WTC11 (cell line): ENCODE measurements at regions not wholly inside any gene's neighbourhood (a gene's known extent, or its start where the extent isn't known, plus 50 kb on each side); places are given as distances from the start of the nearest gene placed in this dataset.

Source experiments
- ELF4 ChIP-seq: sonication (generic); formaldehyde crosslinking; IDR thresholded peaks from 2 replicates; pipeline ENCODE4 v1.8.1; 2022; ENCODE audit warnings: low read depth, mild to moderate bottlenecking, moderate library complexity, missing genetic modification reagents
- ESRRA ChIP-seq: sonication (generic); formaldehyde crosslinking; IDR thresholded peaks from 2 replicates; pipeline ENCODE4 v1.8.1; 2022; ENCODE audit warnings: mild to moderate bottlenecking, missing genetic modification reagents, borderline replicate concordance
- ETV6 ChIP-seq: sonication (generic); formaldehyde crosslinking; IDR thresholded peaks from 2 replicates; pipeline ENCODE4 v1.8.1; 2022; ENCODE audit warnings: mild to moderate bottlenecking, missing genetic modification reagents
- ZNF138 ChIP-seq: sonication (generic); formaldehyde crosslinking; conservative IDR thresholded peaks from 2 replicates; pipeline ENCODE4 v1.8.1; 2022; ENCODE audit warnings: mild to moderate bottlenecking, moderate library complexity, missing genetic modification reagents
- ZNF232 ChIP-seq: sonication (generic); formaldehyde crosslinking; IDR thresholded peaks from 2 replicates; pipeline ENCODE4 v1.8.0; 2022; ENCODE audit warnings: mild to moderate bottlenecking, missing genetic modification reagents
- TF ChIP-seq, protein P1 (sequence below): sonication (generic); formaldehyde crosslinking; IDR thresholded peaks from 2 replicates; pipeline ENCODE4 v1.8.1; 2023; ENCODE audit warnings: mild to moderate bottlenecking, missing genetic modification reagents, moderate library complexity
- TF ChIP-seq, protein P2 (sequence below): sonication (generic); formaldehyde crosslinking; IDR thresholded peaks from 2 replicates; pipeline ENCODE4 v1.8.1; 2022; ENCODE audit warnings: missing genetic modification reagents, borderline replicate concordance
- TF ChIP-seq, protein P3 (sequence below): sonication (generic); formaldehyde crosslinking; IDR thresholded peaks from 2 replicates; pipeline ENCODE4 v1.8.1; 2023; ENCODE audit warnings: mild to moderate bottlenecking, missing genetic modification reagents
- TF ChIP-seq, protein P4 (sequence below): fragments of 200-600 bp; IDR thresholded peaks from 2 replicates; pipeline ENCODE4 v1.8.0; 2022; ENCODE audit warnings: antibody characterized with exemption
- TF ChIP-seq, protein P5 (sequence below): sonication (generic); formaldehyde crosslinking; conservative IDR thresholded peaks from 2 replicates; pipeline ENCODE4 v1.8.1; 2022; ENCODE audit warnings: mild to moderate bottlenecking, missing genetic modification reagents
- TF ChIP-seq, protein P6 (sequence below): sonication (generic); formaldehyde crosslinking; IDR thresholded peaks from 2 replicates; pipeline ENCODE4 v1.8.1; 2022; ENCODE audit warnings: low read depth, mild to moderate bottlenecking, moderate library complexity, missing genetic modification reagents, borderline replicate concordance
- TF ChIP-seq, protein P7 (sequence below): sonication (generic); formaldehyde crosslinking; IDR thresholded peaks from 2 replicates; pipeline ENCODE4 v1.8.1; 2022; ENCODE audit warnings: mild to moderate bottlenecking, moderate library complexity, missing genetic modification reagents

DNA sequence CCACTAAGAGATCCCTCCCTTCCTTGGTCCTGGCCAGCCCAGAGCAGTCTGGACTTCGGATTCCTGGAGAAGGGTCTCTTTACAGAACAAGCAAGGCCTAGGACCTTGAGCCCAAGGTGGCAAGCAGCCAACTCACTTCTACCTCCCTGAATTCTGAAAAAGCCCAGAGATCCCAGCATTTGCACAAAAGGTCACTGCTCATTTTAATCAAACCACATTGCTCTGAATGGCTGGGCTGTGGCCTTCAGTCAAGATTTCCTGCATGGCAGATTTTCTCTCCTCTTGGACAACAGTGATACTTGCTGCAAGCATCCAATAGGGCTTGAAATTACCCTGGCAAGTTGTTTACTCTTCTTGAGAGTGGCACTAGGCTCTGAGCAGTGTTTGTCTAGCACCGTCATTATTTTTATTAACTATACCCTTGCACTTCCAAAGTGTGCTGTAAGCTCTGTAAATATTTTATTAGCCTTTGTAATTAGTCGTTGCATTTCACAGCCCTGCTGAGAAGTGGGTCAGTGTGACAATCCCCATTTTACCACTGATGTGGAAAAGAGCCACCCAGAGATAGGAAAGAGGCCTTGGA is 274.7 kb upstream of the CTNNB1 start:
- TF ChIP-seq ESRRA (no peak), ETV6 (CRISPR knock-in tag) (no peak), ELF4 (CRISPR knock-in tag) (no peak), ZNF138 (CRISPR knock-in tag) (no peak), ZNF232 (no peak)
- TF ChIP-seq, protein P1, sequence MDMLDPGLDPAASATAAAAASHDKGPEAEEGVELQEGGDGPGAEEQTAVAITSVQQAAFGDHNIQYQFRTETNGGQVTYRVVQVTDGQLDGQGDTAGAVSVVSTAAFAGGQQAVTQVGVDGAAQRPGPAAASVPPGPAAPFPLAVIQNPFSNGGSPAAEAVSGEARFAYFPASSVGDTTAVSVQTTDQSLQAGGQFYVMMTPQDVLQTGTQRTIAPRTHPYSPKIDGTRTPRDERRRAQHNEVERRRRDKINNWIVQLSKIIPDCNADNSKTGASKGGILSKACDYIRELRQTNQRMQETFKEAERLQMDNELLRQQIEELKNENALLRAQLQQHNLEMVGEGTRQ: no peak
- TF ChIP-seq, protein P2, sequence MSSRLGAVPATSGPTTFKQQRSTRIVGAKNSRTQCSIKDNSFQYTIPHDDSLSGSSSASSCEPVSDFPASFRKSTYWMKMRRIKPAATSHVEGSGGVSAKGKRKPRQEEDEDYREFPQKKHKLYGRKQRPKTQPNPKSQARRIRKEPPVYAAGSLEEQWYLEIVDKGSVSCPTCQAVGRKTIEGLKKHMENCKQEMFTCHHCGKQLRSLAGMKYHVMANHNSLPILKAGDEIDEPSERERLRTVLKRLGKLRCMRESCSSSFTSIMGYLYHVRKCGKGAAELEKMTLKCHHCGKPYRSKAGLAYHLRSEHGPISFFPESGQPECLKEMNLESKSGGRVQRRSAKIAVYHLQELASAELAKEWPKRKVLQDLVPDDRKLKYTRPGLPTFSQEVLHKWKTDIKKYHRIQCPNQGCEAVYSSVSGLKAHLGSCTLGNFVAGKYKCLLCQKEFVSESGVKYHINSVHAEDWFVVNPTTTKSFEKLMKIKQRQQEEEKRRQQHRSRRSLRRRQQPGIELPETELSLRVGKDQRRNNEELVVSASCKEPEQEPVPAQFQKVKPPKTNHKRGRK (CRISPR knock-in tag): no peak
- TF ChIP-seq, protein P3, sequence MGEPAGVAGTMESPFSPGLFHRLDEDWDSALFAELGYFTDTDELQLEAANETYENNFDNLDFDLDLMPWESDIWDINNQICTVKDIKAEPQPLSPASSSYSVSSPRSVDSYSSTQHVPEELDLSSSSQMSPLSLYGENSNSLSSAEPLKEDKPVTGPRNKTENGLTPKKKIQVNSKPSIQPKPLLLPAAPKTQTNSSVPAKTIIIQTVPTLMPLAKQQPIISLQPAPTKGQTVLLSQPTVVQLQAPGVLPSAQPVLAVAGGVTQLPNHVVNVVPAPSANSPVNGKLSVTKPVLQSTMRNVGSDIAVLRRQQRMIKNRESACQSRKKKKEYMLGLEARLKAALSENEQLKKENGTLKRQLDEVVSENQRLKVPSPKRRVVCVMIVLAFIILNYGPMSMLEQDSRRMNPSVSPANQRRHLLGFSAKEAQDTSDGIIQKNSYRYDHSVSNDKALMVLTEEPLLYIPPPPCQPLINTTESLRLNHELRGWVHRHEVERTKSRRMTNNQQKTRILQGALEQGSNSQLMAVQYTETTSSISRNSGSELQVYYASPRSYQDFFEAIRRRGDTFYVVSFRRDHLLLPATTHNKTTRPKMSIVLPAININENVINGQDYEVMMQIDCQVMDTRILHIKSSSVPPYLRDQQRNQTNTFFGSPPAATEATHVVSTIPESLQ (CRISPR knock-in tag): no peak
- TF ChIP-seq, protein P4, sequence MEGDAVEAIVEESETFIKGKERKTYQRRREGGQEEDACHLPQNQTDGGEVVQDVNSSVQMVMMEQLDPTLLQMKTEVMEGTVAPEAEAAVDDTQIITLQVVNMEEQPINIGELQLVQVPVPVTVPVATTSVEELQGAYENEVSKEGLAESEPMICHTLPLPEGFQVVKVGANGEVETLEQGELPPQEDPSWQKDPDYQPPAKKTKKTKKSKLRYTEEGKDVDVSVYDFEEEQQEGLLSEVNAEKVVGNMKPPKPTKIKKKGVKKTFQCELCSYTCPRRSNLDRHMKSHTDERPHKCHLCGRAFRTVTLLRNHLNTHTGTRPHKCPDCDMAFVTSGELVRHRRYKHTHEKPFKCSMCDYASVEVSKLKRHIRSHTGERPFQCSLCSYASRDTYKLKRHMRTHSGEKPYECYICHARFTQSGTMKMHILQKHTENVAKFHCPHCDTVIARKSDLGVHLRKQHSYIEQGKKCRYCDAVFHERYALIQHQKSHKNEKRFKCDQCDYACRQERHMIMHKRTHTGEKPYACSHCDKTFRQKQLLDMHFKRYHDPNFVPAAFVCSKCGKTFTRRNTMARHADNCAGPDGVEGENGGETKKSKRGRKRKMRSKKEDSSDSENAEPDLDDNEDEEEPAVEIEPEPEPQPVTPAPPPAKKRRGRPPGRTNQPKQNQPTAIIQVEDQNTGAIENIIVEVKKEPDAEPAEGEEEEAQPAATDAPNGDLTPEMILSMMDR: no peak
- TF ChIP-seq, protein P5, sequence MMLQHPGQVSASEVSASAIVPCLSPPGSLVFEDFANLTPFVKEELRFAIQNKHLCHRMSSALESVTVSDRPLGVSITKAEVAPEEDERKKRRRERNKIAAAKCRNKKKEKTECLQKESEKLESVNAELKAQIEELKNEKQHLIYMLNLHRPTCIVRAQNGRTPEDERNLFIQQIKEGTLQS (CRISPR knock-in tag): no peak
- TF ChIP-seq, protein P6, sequence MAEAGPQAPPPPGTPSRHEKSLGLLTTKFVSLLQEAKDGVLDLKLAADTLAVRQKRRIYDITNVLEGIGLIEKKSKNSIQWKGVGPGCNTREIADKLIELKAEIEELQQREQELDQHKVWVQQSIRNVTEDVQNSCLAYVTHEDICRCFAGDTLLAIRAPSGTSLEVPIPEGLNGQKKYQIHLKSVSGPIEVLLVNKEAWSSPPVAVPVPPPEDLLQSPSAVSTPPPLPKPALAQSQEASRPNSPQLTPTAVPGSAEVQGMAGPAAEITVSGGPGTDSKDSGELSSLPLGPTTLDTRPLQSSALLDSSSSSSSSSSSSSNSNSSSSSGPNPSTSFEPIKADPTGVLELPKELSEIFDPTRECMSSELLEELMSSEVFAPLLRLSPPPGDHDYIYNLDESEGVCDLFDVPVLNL (CRISPR knock-in tag): no peak
- TF ChIP-seq, protein P7, sequence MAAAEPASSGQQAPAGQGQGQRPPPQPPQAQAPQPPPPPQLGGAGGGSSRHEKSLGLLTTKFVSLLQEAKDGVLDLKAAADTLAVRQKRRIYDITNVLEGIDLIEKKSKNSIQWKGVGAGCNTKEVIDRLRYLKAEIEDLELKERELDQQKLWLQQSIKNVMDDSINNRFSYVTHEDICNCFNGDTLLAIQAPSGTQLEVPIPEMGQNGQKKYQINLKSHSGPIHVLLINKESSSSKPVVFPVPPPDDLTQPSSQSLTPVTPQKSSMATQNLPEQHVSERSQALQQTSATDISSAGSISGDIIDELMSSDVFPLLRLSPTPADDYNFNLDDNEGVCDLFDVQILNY (CRISPR knock-in tag): no peak
